HepG2 (cell line): ENCODE measurements at regions not wholly inside any gene's neighbourhood (a gene's known extent, or its start where the extent isn't known, plus 50 kb on each side); places are given as distances from the start of the nearest gene placed in this dataset.

Source experiments
- ATAC-seq: fragments of 200-7000 bp; cut with Tn5 transposase; 3 replicates; pipeline ENCODE4 v1.9.1; 2020; ENCODE audit warnings: mild to moderate bottlenecking, moderate library complexity
- BruUV-seq: library from RNA; stranded (reverse); fragments of 400-500 nt; replicated peaks from 2 replicates; lab custom pipeline; 2021; lab: Mats Ljungman, UMichigan
- CTCF ChIA-PET: fragments of 300-600 bp; formaldehyde crosslinking; extraction: SDS; loops from one replicate; lab custom pipeline; 2021; ENCODE audit warnings: low total read pairs, inconsistent platforms, low intra/inter-chr PET ratio; lab: Yijun Ruan, JAX
- POLR2A ChIA-PET: fragments of 350-600 bp; sonication (Branson Sonifier 250); formaldehyde crosslinking; loops from one replicate; lab custom pipeline; 2020; ENCODE audit warnings: antibody characterized with exemption, inconsistent platforms; lab: Yijun Ruan, JAX
- DNase-seq: peaks from one replicate; pipeline ENCODE4 v3.0.0-alpha.2; 2015; ENCODE audit warnings: low spot score
- FAIRE-seq: peaks from 3 replicates; lab custom pipeline; 2011; peaks lifted over from hg19 to GRCh38; lab: Jason Lieb, UNC
- H2AFZ ChIP-seq: one replicate; pipeline ENCODE4 v1.6.1; 2011; ENCODE audit warnings: low read length, inconsistent platforms
- H3K27ac ChIP-seq: fragments of 300-600 bp; 3 replicates; pipeline ENCODE4 v1.8.0; 2011; ENCODE audit warnings: mixed run types, mild to moderate bottlenecking, mixed read lengths, low read length, inconsistent platforms; ENCODE audit not compliant: insufficient read depth; ENCODE audit errors: extremely low read length
- H3K27me3 ChIP-seq, 2 experiments: fragments of 200-600 bp in 1 of 2; 2 replicates in 1 of 2; 3 replicates in 1 of 2; pipeline versions ENCODE4 v1.6.0 to v1.8.0; 2011; ENCODE audit warnings: low read length in 2 of 2, mild to moderate bottlenecking in 2 of 2, moderate library complexity in 2 of 2, inconsistent platforms in 1 of 2; ENCODE audit not compliant: insufficient read depth in 2 of 2, control insufficient read depth in 1 of 2
- H3K36me3 ChIP-seq, 2 experiments: fragments of 200-600 bp in 1 of 2; replicated peaks in 1 of 2; 2 replicates in 1 of 2; 3 replicates in 1 of 2; pipeline versions ENCODE4 v1.5.1 to v1.8.0; 2011; ENCODE audit warnings: low read length in 2 of 2, inconsistent platforms in 1 of 2; ENCODE audit not compliant: insufficient read depth in 2 of 2, control insufficient read depth in 1 of 2
- H3K4me1 ChIP-seq: 2 replicates; pipeline ENCODE4 v1.5.1; 2012; ENCODE audit warnings: low read length, inconsistent platforms; ENCODE audit not compliant: insufficient read depth
- H3K4me2 ChIP-seq: 2 replicates; pipeline ENCODE4 v1.6.0; 2011; ENCODE audit warnings: low read depth, low read length, inconsistent platforms
- H3K4me3 ChIP-seq, 3 experiments: fragments of 200-600 bp in 1 of 3; sonication (generic), shearing (Covaris generic) in 1 of 3; replicated peaks in 1 of 3; 2 replicates each; pipeline ENCODE4 v1.5.1; 2011 to 2016; ENCODE audit warnings: low read length in 3 of 3, inconsistent platforms in 2 of 3, low read depth in 2 of 3, mild to moderate bottlenecking in 2 of 3, control low read depth in 1 of 3, mixed read lengths in 1 of 3; ENCODE audit not compliant: insufficient read depth in 1 of 3
- H3K79me2 ChIP-seq: one replicate; pipeline ENCODE4 v1.6.1; 2011; ENCODE audit warnings: low read length, inconsistent platforms; ENCODE audit not compliant: insufficient read depth
- H3K9ac ChIP-seq: 2 replicates; pipeline ENCODE4 v1.6.0; 2011; ENCODE audit warnings: mild to moderate bottlenecking, low read depth, low read length, inconsistent platforms; ENCODE audit not compliant: insufficient read depth
- H3K9me3 ChIP-seq: 2 replicates; pipeline ENCODE4 v1.5.1; 2012; ENCODE audit warnings: mild to moderate bottlenecking, low read length
- H4K20me1 ChIP-seq: 2 replicates; pipeline ENCODE4 v1.6.0; 2011; ENCODE audit warnings: inconsistent platforms, mild to moderate bottlenecking, low read length, moderate library complexity; ENCODE audit not compliant: insufficient read depth
- FOXM1 ChIP-seq: sonication (generic); formaldehyde crosslinking; IDR thresholded peaks from 2 replicates; pipeline ENCODE4 v1.5.0; 2020; ENCODE audit warnings: missing genetic modification reagents
- GPBP1L1 ChIP-seq: sonication (generic); formaldehyde crosslinking; IDR thresholded peaks from 2 replicates; pipeline ENCODE4 v1.5.0; 2020; ENCODE audit warnings: mild to moderate bottlenecking, missing genetic modification reagents
- MAFF ChIP-seq: IDR thresholded peaks from 2 replicates; pipeline ENCODE4 v1.6.1; 2011; ENCODE audit warnings: low read depth, low read length, improper control_type of control experiment
- MAFK ChIP-seq, 2 experiments: IDR thresholded peaks in 1 of 2; conservative IDR thresholded peaks in 1 of 2; 2 replicates each; pipeline ENCODE4 v1.6.1; 2011; ENCODE audit warnings: improper control_type of control experiment in 2 of 2, low read length in 2 of 2
- MLLT10 ChIP-seq: sonication (generic); formaldehyde crosslinking; IDR thresholded peaks from 2 replicates; pipeline ENCODE4 v1.4.0; 2020; ENCODE audit warnings: missing genetic modification reagents
- RERE ChIP-seq: IDR thresholded peaks from 2 replicates; pipeline ENCODE4 v1.6.1; 2016; ENCODE audit warnings: low read depth, missing genetic modification reagents, missing compliant biosample characterization
- SOX13 ChIP-seq, 3 experiments: fragments of 450-650 bp in 1 of 3; sonication (generic) in 1 of 3; formaldehyde crosslinking in 1 of 3; IDR thresholded peaks in 2 of 3; conservative IDR thresholded peaks in 1 of 3; 2 replicates each; pipeline versions ENCODE4 v1.5.0 to v1.6.1; 2016 to 2020; ENCODE audit warnings: antibody characterized with exemption in 1 of 3, mild to moderate bottlenecking in 1 of 3, missing compliant biosample characterization in 1 of 3, missing genetic modification reagents in 1 of 3, moderate library complexity in 1 of 3
- TGIF2 ChIP-seq: IDR thresholded peaks from 2 replicates; pipeline ENCODE4 v1.6.1; 2016; ENCODE audit warnings: control low read depth, missing compliant biosample characterization
- WGBS: methylation state at CpG from one replicate; pipeline ENCODE4 v1.1.6; 2017; ENCODE audit warnings: low lambda C conversion rate; 5-methylcytosine and 5-hydroxymethylcytosine counted together
- in situ Hi-C: cut with HindIII; loops from 2 replicates; pipeline ENCODE4 v1.10.0; 2017; ENCODE audit warnings: low pct_unique_long_range_greater_than_20kb; ENCODE audit not compliant: extremely low pct_ligation_motif_present
- intact Hi-C: fragments of 100-400 bp; cut with micrococcal nuclease; formaldehyde crosslinking; loops from one replicate; pipeline ENCODE4 v1.10.0; 2022; ENCODE audit not compliant: unreplicated experiment

- TF ChIP-seq GPBP1L1 (CRISPR knock-in tag) (no peak), MLLT10 (CRISPR knock-in tag) (no peak), RERE (CRISPR knock-in tag) (no peak), MAFF (peak; percentile 75), TGIF2 (no peak)
Observed at GRCh38 chr13:67443923-67444322, 213.8 kb upstream of the PCDH9 start (continued).

- H3K36me3 ChIP-seq, result no peaks in the 10 kb centered on the region
- no peaks in the 10 kb centered on the region for H3K79me2 ChIP-seq
- BruUV-seq, result no TSS peak
- no peak for DNase-seq
- H4K20me1 ChIP-seq, result no peaks in the 10 kb centered on the region
- CTCF ChIA-PET, result no interaction called here
- POLR2A ChIA-PET, result no interaction called here
- H3K27ac ChIP-seq, result no peak overlapping the region
- TF ChIP-seq SOX13 (IDR thresholded peaks at IDR 0.05) (no peak), SOX13 (CRISPR knock-in tag; conservative IDR thresholded peaks at IDR 0.05 in 1 of 2, IDR thresholded peaks at IDR 0.05 in 1 of 2) (no peak), FOXM1 (CRISPR knock-in tag) (no peak), MAFK (conservative IDR thresholded peaks at IDR 0.05 in 1 of 2, IDR thresholded peaks at IDR 0.05 in 1 of 2; ENCODE audit: low read length in 2 of 2) (peak; percentile 9 to 22; a peak in 1 of 4 replicates)
- TF ChIP-seq, all 625 proteins: peak for 1
- intact Hi-C loops, result no loop called here
- in situ Hi-C loops, result no loop called here
- no peak overlapping the region for H2AFZ ChIP-seq
- no peak overlapping the region for H3K4me2 ChIP-seq
- no peak for FAIRE-seq
- H3K9ac ChIP-seq, result no peak overlapping the region
- WGBS, result 0% methylated on average over 5 of the region's 5 CpGs
- no peaks in the 10 kb centered on the region for H3K4me1 ChIP-seq
- ATAC-seq, result no peak
- no peaks in the 10 kb centered on the region for H3K27me3 ChIP-seq
- no peaks in the 10 kb centered on the region for H3K9me3 ChIP-seq
- H3K4me3 ChIP-seq, result no peak overlapping the region
Observed at GRCh38 chr13:67440236-67440975, 210.3 kb upstream of the PCDH9 start.
